Suprapubic skin (tissue), 4 donors: ENCODE measurements at regions not wholly inside any gene's neighbourhood (a gene's known extent, or its start where the extent isn't known, plus 50 kb on each side); places are given as distances from the start of the nearest gene placed in this dataset.

Experiments used
- DNase-seq, 2 donors: peaks; one replicate each; pipeline ENCODE4 v3.0.0-alpha.2; 2019; ENCODE audit warnings: low spot score in 2 of 2
- H3K27ac ChIP-seq: fragments of 200-600 bp; sonication (generic); one replicate; pipeline ENCODE4 v1.5.1; 2019
- H3K27me3 ChIP-seq: fragments of 200-600 bp; sonication (generic); one replicate; pipeline ENCODE4 v1.5.1; 2019
- H3K36me3 ChIP-seq: fragments of 200-600 bp; sonication (generic); one replicate; pipeline ENCODE4 v1.5.1; 2019
- H3K4me1 ChIP-seq: fragments of 200-600 bp; sonication (generic); one replicate; pipeline ENCODE4 v1.5.1; 2019
- H3K4me3 ChIP-seq: fragments of 200-600 bp; sonication (generic); one replicate; pipeline ENCODE4 v1.5.1; 2019; ENCODE audit warnings: mild to moderate bottlenecking
- H3K9me3 ChIP-seq: fragments of 200-600 bp; sonication (generic); one replicate; pipeline ENCODE4 v1.5.1; 2019
- EP300 ChIP-seq: sonication (generic); formaldehyde crosslinking; IDR thresholded peaks from one replicate; pipeline ENCODE4 v1.6.1; 2017; ENCODE audit warnings: antibody characterized with exemption
- POLR2A ChIP-seq, 2 donors: fragments of 450-650 bp; IDR thresholded peaks; one replicate each; pipeline ENCODE4 v1.6.1; 2017; ENCODE audit warnings: antibody characterized with exemption in 2 of 2, mild to moderate bottlenecking in 2 of 2, moderate library complexity in 2 of 2
- POLR2AphosphoS5 ChIP-seq, 3 donors: sonication (generic); formaldehyde crosslinking; IDR thresholded peaks; one replicate each; pipeline ENCODE4 v1.6.1; 2017; ENCODE audit warnings: antibody characterized with exemption in 3 of 3
- WGBS: methylation state at CpG from one replicate; pipeline ENCODE4 v1.1.5; 2018; 5-methylcytosine and 5-hydroxymethylcytosine counted together
- TF ChIP-seq, protein P1 (sequence below), 2 donors: fragments of 200-600 bp in 1 of 2; fragments of 450-650 bp in 1 of 2; sonication (generic) in 1 of 2; IDR thresholded peaks; one replicate each; pipeline ENCODE4 v1.5.1; 2016 to 2019; ENCODE audit warnings: antibody characterized with exemption in 2 of 2, mild to moderate bottlenecking in 1 of 2, moderate library complexity in 1 of 2

DNA sequence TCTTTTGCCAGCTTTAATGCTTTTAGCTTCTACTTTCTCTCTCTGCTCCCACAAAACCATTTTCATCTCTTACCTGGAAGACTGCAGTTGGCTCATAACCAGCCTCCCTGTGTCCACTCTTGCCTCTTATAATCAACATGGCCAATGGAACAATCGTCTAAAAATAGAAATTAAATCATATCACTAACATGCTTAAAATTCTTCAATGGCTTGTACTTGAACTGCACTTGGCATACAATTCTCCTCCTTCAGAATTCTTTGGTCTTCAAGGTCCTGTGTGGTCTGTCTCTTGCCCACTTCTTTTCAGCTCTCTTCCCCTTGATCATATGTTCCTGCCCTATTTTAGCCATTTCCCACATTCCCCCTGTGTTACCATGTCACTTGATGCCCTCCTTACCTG lies 342.2 kb downstream of the ATP23 start:
- TF ChIP-seq POLR2AphosphoS5 (IDR thresholded peaks at IDR 0.05) (no peak), POLR2A (IDR thresholded peaks at IDR 0.05) (no peak), EP300 (no peak)
- TF ChIP-seq, protein P1, sequence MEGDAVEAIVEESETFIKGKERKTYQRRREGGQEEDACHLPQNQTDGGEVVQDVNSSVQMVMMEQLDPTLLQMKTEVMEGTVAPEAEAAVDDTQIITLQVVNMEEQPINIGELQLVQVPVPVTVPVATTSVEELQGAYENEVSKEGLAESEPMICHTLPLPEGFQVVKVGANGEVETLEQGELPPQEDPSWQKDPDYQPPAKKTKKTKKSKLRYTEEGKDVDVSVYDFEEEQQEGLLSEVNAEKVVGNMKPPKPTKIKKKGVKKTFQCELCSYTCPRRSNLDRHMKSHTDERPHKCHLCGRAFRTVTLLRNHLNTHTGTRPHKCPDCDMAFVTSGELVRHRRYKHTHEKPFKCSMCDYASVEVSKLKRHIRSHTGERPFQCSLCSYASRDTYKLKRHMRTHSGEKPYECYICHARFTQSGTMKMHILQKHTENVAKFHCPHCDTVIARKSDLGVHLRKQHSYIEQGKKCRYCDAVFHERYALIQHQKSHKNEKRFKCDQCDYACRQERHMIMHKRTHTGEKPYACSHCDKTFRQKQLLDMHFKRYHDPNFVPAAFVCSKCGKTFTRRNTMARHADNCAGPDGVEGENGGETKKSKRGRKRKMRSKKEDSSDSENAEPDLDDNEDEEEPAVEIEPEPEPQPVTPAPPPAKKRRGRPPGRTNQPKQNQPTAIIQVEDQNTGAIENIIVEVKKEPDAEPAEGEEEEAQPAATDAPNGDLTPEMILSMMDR (IDR thresholded peaks at IDR 0.05), result no peak
- 64% methylated on average over 1 of the region's 1 CpG for WGBS
- DNase-seq, result no peak

GRCh38 chr12:58285551-58285950 lies 344.2 kb downstream of the ATP23 start:
- no peak for TF ChIP-seq POLR2AphosphoS5 (IDR thresholded peaks at IDR 0.05)
- TF ChIP-seq, protein P1 (IDR thresholded peaks at IDR 0.05), result no peak
- no peak for TF ChIP-seq POLR2A (IDR thresholded peaks at IDR 0.05)
- TF ChIP-seq EP300, result no peak
- Histone ChIP-seq H3K4me3 (no peak overlapping the region), H3K4me1 (no peaks in the 10 kb centered on the region), H3K36me3 (no peaks in the 10 kb centered on the region), H3K27ac (no peak overlapping the region), H3K27me3 (no peaks in the 10 kb centered on the region), H3K9me3 (no peaks in the 10 kb centered on the region)
- 53% methylated on average over 5 of the region's 5 CpGs for WGBS
- no peak for DNase-seq

More for the DNA sequence above, 342.2 kb downstream of the ATP23 start:
- Histone ChIP-seq H3K36me3 (no peaks in the 10 kb centered on the region), H3K4me1 (no peaks in the 10 kb centered on the region), H3K27me3 (no peaks in the 10 kb centered on the region), H3K9me3 (no peaks in the 10 kb centered on the region), H3K4me3 (no peak overlapping the region), H3K27ac (no peak overlapping the region)

DNA sequence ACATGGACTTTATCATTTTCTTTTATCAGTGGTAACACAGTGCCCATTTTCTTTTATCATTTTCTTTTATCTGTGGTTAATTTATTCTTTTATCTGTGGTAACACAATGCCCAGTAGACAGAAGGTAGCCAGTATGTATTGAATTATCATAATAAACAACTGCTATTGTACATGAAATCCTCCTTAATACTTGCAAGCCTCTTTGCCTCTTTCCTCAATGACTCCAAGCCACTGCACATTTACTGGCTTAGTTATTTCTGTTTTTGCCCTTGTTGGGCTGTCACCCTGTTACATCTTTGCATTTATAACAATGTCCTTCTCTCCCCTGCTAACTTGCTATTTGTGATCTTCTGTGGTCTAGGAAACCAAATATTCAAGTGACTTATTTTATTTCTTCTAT lies 345.0 kb downstream of the ATP23 start:
- no peak overlapping the region for H3K27ac ChIP-seq
- no peak for TF ChIP-seq POLR2A (IDR thresholded peaks at IDR 0.05)
- TF ChIP-seq, protein P1 (IDR thresholded peaks at IDR 0.05), result no peak
- H3K27me3 ChIP-seq, result no peaks in the 10 kb centered on the region
- H3K36me3 ChIP-seq, result no peaks in the 10 kb centered on the region
- no peaks in the 10 kb centered on the region for H3K9me3 ChIP-seq
- no peak for DNase-seq
- H3K4me3 ChIP-seq, result no peak overlapping the region
- H3K4me1 ChIP-seq, result no peaks in the 10 kb centered on the region

- Histone ChIP-seq H3K9me3 (no peaks in the 10 kb centered on the region), H3K36me3 (no peaks in the 10 kb centered on the region), H3K4me3 (no peak overlapping the region), H3K4me1 (no peaks in the 10 kb centered on the region), H3K27me3 (no peaks in the 10 kb centered on the region), H3K27ac (no peak overlapping the region)
- 59% methylated on average over 6 of the region's 6 CpGs for WGBS
- no peak for DNase-seq
- TF ChIP-seq, protein P1 (IDR thresholded peaks at IDR 0.05), result no peak
- TF ChIP-seq POLR2A (IDR thresholded peaks at IDR 0.05) (no peak), POLR2AphosphoS5 (IDR thresholded peaks at IDR 0.05) (no peak), EP300 (no peak)
Observed at GRCh38 chr12:58288190-58288589, 346.8 kb downstream of the ATP23 start.

DNA sequence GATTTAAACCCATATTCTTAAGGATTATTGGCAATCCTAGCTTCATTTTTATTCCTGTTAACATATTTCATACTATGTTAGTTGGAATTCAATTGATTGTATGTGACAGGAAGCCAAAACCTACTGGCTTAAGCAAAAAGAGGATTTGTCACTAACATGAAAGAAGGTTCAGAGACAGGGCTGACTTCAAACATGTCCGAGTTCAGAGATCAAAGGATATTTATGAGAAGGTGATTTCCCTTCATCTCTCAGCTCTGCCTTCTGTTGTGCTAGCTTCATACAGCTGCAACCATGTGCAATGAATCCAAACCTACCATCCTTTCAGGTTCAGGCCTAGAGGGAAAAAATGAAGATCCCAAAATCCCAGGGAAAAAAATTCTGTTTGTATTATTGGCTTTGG lies 349.7 kb downstream of the ATP23 start:
- Histone ChIP-seq H3K4me1 (no peaks in the 10 kb centered on the region), H3K36me3 (no peaks in the 10 kb centered on the region), H3K9me3 (no peaks in the 10 kb centered on the region), H3K27ac (no peak overlapping the region), H3K27me3 (no peaks in the 10 kb centered on the region), H3K4me3 (no peak overlapping the region)
- 59% methylated on average over 1 of the region's 1 CpG for WGBS
- no peak for DNase-seq
- TF ChIP-seq EP300 (no peak), POLR2A (IDR thresholded peaks at IDR 0.05) (no peak), POLR2AphosphoS5 (IDR thresholded peaks at IDR 0.05) (no peak)
- TF ChIP-seq, protein P1 (IDR thresholded peaks at IDR 0.05), result no peak
